GM21786 (cell line): ENCODE measurements at regions not wholly inside any gene's neighbourhood (a gene's known extent, or its start where the extent isn't known, plus 50 kb on each side); places are given as distances from the start of the nearest gene placed in this dataset.
"Not testable (repeated sequence)": the region's sequence is repeated elsewhere in the genome, so short reads cannot be mapped to it uniquely, and the experiment has no call there.

Experiments
- ATAC-seq: cut with Tn5 transposase; IDR thresholded peaks from one replicate; pipeline ENCODE4 v1.9.1; 2021; ENCODE audit not compliant: unreplicated experiment

- no peak for ATAC-seq
Measured at GRCh38 chr5:36778336-36778735, 98.2 kb upstream of the NIPBL start.

GRCh38 chr5:36782612-36783011, 94.0 kb upstream of the NIPBL start:
- not testable (repeated sequence) for ATAC-seq

- no peak for ATAC-seq
Measured at GRCh38 chr5:36786448-36787012, 90.0 kb upstream of the NIPBL start.

- ATAC-seq, result no peak
Measured at GRCh38 chr5:36787365-36788093, 89.0 kb upstream of the NIPBL start.

GRCh38 chr5:36790847-36791246, 85.7 kb upstream of the NIPBL start:
- no peak for ATAC-seq

GRCh38 chr5:36792560-36793180, 83.9 kb upstream of the NIPBL start:
- no peak for ATAC-seq

- no peak for ATAC-seq
Measured at GRCh38 chr5:36795366-36795765, 81.2 kb upstream of the NIPBL start.

GRCh38 chr5:36796155-36796554, 80.4 kb upstream of the NIPBL start:
- no peak for ATAC-seq

GRCh38 chr5:36801523-36801922, 75.0 kb upstream of the NIPBL start:
- ATAC-seq, result no peak

- ATAC-seq, result no peak
Measured at GRCh38 chr5:36802187-36802586, 74.4 kb upstream of the NIPBL start.

GRCh38 chr5:36813249-36813648, 63.3 kb upstream of the NIPBL start:
- not testable (repeated sequence) for ATAC-seq

GRCh38 chr5:36815871-36816270, 60.7 kb upstream of the NIPBL start:
- ATAC-seq, result no peak

- no peak for ATAC-seq
Measured at GRCh38 chr5:36820900-36821299, 55.7 kb upstream of the NIPBL start.

- no peak for ATAC-seq
Measured at GRCh38 chr5:36826694-36827093, 49.9 kb upstream of the NIPBL start.
